GM12878 (cell line): ENCODE measurements at regions not wholly inside any gene's neighbourhood (a gene's known extent, or its start where the extent isn't known, plus 50 kb on each side); places are given as distances from the start of the nearest gene placed in this dataset.

Experiments used
- BCL11A ChIP-seq: IDR thresholded peaks from 2 replicates; pipeline ENCODE4 v1.6.1; 2011; ENCODE audit warnings: low read depth, low read length
- CTCF ChIP-seq, 3 experiments: IDR thresholded peaks in 2 of 3; conservative IDR thresholded peaks in 1 of 3; 2 replicates each; pipeline ENCODE4 v1.5.1; 2011; ENCODE audit warnings: low read depth in 3 of 3, low read length in 3 of 3, mild to moderate bottlenecking in 3 of 3, control low read depth in 2 of 3, moderate library complexity in 2 of 3, inconsistent platforms in 1 of 3, mixed read lengths in 1 of 3; ENCODE audit not compliant: control insufficient read depth in 2 of 3, insufficient read depth in 1 of 3; ENCODE audit errors: extremely low read depth in 1 of 3
- NBN ChIP-seq: fragments of 450-650 bp; IDR thresholded peaks from 2 replicates; pipeline ENCODE4 v1.6.1; 2016
- NFYB ChIP-seq: IDR thresholded peaks from 2 replicates; pipeline ENCODE4 v1.6.1; 2011; ENCODE audit warnings: low read depth, mild to moderate bottlenecking, low read length, improper control_type of control experiment, moderate library complexity; ENCODE audit not compliant: insufficient read depth
- POLR2A ChIP-seq: IDR thresholded peaks from 2 replicates; pipeline ENCODE4 v1.6.1; 2011; ENCODE audit warnings: low read depth, mild to moderate bottlenecking, low read length
- TARDBP ChIP-seq: IDR thresholded peaks from 2 replicates; pipeline ENCODE4 v1.6.1; 2016; ENCODE audit warnings: borderline replicate concordance

- TF ChIP-seq TARDBP (no peak), POLR2A (no peak), BCL11A (peak; percentile 67), NFYB (no peak), CTCF (IDR thresholded peaks at IDR 0.05 in 2 of 3, conservative IDR thresholded peaks at IDR 0.05 in 1 of 3; ENCODE audit: control insufficient read depth in 2 of 3, extremely low read depth in 1 of 3, insufficient read depth in 1 of 3, low read depth in 3 of 3, low read length in 3 of 3) (no peak), NBN (no peak)
Observed at GRCh38 chr2:181123798-181124231, 143.4 kb downstream of the UBE2E3 start.
